HT-29 (cell line): ENCODE measurements at regions not wholly inside any gene's neighbourhood (a gene's known extent, or its start where the extent isn't known, plus 50 kb on each side); places are given as distances from the start of the nearest gene placed in this dataset.
"Not testable (repeated sequence)": the region's sequence is repeated elsewhere in the genome, so short reads cannot be mapped to it uniquely, and the experiment has no call there.

Experiments
- DNase-seq: peaks from one replicate; pipeline ENCODE4 v3.0.0-alpha.2; 2015; ENCODE audit warnings: low spot score

DNA sequence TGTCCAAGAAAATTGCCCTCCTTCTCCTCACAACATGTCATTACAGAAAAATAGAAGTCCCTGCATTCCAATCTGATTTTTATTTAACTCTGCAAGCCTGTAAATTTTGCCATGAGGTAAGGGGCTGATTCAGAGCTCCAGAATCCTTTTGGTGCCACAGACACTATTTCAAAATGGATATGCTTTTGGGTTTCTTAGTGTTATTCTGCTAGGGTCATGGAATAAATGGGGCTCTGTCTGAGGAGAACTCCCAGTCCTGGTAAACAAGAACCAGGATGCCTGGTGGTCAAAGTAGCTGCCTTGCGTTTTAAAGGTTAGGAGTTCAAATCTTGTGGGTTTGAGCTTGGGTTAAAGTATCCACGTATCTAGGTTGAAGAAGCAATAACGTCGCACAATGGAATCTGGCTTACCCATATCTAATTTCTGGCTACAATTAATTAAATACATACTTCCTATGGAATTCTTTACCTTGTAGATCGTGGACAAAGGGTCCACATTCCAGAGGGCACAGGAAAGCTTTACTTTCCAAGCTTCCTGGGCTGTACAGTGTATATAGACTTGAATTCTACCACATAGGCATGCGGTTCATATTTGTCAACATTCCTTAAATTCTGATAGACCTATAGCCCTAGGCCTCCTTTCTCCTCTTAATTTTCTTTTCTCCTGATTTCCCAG, 98.0 kb upstream of the CDC42BPA start:
- DNase-seq: no peak

DNA sequence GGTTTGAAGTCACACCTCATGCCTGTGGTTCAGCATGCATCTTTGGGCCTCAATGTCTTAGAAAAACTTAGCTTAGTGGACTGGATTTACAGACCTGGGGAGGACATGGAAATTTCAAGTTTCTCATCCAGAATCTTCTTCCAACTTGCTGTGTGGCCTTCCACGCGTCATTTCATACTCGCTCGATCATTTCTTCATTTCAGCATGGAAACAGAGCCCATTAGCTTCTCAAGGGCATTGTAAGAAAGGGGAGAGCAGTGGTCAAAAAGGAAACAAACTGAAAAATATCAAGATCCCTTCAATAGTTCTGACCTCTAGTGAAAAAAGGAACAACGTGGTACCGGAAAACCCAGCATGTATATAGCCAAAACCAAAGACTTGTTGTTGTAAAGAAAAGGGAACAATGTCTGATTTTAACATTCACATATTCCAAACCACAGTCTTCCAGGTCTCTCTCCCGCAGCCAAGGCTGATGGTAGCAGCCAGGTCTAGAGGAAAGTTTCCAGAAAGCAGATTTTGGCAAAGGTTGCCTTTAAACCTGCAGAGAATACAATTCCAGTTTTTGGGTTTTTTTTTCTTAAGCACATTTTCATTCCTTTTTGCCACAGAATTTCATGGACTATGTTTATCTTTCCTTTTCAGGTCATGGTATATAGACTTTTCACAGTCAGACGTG, 97.0 kb upstream of the CDC42BPA start:
- DNase-seq: no peak

DNA sequence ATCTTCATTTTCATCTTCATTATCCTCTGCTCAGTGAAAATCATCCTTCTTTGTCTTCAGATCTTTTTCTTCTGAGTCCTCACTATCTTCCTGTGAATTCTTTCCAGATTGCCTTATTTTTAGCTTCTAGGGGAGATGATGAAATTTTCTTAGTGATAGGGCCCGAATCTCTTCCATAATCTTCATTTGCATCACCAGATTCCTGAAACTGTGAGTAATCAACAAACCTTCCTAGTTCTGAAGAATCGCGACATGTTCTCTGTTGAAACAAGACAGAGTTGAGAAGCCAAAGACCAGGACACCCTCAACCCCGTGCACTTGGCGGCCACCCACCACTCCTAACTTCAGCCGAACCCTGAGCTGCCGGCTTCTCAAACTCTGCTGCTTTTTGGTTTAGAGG, 92.8 kb upstream of the CDC42BPA start:
- DNase-seq: no peak

DNA sequence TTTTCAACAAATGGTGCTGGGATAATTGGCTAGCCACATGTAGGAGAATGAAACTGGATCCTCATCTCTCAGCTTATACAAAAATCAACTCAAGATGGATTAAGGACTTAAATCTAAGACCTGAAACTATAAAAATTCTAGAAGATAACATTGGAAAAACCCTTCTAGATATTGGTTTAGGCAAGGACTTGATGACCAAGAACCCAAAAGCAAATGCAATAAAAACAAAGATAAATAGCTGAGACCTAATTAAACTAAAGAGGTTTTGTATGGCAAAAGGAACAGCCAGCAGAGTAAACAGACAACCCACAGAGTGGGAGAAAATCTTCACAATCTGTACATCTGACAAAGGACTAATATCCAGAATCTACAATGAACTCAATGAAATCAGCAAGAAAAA, 88.0 kb upstream of the CDC42BPA start:
- not testable (repeated sequence) for DNase-seq

DNA sequence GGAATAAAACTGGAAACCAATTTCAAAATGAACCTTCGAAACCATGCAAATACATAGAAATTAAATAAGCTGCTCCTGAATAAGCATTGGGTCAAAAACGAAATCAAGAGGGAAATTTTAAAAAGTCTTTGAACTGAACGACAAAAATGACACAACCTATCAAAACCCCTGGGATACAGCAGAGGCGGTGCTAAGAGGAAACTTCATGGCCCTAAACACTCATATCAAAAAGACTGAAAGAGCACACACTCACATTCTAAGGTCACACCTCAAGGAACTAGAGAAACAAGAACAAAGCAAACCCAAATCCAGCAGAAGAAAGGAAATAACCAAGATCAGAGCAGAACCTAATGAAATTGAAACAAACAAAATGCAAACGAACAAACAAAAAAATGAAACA, 85.2 kb upstream of the CDC42BPA start:
- DNase-seq: no peak

DNA sequence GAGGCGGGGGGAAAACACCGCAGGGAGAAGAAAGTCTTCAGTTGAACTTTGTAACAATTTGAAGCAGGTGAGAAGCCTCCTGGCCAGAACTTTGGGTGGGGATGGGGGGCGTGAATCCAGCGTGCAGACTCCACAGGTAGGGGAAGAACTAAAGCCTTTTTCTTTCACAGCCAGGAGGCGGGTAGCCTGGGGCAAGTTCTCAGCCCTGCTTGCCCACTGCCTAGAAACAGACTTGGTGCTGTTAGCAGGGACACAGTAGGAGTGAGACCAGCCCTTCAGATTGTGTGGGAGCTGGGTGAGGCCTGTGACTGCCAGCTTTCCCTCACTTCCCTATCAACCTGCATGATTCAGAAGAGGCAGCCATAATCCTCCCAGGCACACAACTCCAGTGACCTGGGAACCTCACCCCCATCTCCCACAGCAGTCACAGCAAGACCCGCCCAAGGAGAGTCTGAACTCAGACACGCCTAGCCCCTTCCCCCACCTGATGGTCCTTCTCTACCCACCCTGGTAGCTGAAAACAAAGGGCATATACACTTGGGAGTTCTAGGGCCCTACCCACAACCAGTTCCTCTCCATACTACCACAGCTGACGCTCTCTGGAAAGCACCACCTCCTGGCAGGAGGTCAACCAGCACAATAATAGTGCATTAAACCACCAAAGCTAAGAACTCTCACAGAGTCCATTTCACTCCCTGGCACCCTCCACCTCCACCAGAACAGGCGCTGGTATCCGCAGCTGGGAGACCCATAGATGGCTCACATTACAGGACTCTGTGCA, 83.5 kb upstream of the CDC42BPA start:
- peak; percentile 77 for DNase-seq

DNA sequence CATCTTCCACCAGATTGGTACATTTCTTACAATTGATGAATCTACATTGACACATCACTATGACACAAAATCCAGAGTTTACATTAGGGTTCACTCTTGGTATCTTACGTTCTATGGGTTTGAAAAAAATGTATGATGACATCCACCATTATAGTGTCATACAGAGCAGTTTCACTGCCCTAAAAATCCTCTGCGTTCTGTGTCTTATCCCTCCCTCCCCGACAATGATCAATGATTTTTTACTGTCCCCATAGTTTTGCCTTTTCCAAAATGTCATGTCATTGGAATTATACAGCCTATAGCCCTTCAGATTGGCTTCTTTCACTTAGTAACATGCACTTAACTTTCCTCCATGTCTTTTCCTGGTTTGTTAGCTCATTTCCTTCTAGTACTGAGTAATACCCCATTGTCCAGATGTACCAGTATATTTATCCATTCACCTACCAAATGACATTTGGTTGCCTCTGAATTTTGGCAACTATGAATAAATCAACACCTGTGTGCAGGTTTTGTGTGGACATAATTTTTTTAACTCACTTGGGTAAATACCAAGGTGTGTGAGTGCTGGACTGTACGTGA, 80.9 kb upstream of the CDC42BPA start:
- no peak for DNase-seq

DNA sequence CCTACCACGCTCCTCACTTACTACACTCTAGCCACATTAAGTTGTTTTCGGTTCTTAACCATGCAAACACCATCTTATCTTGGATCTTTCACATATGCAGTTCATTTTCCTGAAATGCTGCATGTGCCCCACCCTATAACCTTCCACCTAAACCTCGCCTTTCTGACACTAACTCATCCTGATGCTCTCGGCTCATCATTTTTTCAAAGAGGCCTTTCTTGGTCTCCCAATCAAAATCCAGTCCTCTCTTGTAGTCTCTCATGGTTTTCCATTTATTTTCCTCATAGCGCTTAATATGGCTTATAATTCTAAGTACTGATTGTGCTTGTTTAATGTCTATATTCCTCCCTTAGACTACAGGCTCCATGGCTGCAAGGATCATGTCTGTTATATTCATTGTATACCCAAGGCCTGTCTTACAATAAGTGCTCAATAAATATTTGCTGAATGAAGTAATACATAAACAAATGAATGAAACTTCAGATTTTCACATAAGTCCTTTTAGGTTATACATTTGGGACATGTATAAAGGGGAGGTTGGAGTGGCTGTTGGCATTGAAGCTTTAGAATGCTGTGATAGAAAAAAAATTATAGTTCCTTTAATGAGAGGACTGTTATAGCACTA, 79.2 kb upstream of the CDC42BPA start:
- DNase-seq: no peak

DNA sequence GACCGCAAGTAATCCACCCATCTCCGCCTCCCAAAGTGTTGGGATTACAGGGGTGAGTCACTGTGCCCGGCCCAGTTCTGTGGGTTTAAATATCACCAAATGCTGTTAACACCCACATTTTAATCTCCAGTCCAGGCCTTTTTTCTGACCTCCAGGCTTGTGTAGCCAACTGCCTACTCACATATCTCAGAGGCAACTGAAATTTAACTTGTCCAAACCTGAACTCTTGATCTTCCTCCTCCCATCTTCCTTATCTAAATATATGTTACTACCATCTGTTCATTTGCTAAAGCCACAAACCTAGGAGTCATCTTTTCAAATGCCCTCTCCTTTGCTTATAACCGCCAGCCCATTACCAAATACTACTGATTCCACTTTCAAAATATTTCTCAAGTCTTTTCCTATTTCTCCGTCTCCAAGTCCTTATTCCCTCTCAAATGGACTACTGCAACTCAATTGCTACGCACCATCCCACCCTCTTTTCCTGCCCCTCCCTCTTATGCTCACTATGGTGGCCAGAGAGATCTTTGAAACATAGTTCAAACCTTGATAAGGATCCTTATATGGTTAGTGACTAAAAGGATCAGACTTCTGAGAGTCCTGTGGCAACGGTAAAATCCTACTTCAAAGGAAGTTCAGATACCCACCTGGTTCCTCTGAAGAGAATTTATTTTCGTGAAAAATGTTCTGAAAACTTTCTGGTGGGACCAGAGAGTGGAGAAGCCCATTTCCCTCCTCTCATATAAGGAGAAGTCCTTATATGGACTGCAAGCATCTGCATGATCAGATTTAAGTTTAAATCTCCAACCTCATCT, 78.5 kb upstream of the CDC42BPA start:
- peak; percentile 65 for DNase-seq

DNA sequence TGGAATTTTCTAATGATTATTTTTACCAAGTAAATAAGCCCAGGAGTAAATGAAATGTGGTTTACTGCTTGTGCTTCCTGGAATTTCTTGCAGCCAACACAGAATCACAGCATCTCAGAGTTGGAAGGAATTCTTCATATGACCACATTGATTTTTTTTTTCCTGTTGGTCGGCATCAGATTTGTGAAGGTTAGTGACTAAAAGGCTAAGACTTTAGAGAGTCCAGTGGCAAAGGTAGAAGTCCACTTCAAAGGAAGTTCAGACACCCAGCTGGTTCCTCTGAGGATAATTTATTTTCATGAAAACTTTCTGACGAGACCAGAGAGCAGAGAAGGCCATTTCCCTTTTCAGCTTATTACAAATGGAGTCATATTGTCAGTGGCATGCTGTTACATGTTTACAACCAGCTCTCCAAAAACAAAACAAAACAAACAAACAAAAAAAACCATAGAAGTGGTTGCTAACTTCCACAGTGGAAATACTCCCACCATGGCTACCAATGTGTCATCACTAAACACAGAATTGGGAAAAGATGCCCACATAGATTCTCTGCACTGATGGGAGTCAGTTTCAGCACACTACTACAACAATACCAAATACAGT, 77.2 kb upstream of the CDC42BPA start:
- peak; percentile 58 for DNase-seq

DNA sequence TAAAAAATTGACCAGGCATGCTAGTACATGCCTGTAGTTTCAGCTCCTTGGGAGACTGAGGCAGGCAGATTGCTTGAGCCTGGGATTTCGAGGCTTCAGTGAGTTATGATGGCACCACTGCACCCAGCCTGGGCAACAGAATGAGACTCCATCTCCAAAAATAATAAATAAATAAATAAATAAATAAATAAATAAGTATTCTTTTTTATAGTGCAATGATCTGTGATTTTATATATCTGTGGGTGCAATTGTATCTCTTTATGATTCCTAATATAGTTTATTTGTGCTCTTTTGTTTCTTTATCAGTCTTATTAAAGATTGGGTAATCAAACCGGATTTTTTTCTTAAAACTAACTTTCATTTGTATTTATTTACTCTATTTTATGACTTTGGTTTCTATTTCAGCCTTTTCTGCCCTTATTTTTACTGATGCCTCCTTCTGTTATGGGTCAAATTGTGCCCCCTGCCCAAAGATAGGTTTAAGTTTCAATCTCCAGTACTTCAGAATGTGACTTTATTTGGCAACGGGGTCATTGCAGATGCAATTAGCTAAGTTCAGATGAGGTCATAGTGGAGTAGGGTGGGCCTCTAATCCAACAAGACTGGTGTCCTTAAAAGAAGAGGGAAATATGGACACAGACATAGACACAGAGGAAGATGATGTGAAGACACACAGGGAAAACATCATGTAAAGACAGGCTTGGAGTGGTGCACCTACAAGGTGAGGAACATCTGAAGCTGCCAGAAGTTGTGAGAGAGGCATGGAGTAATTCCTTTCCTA, 74.9 kb upstream of the CDC42BPA start:
- no peak for DNase-seq

DNA sequence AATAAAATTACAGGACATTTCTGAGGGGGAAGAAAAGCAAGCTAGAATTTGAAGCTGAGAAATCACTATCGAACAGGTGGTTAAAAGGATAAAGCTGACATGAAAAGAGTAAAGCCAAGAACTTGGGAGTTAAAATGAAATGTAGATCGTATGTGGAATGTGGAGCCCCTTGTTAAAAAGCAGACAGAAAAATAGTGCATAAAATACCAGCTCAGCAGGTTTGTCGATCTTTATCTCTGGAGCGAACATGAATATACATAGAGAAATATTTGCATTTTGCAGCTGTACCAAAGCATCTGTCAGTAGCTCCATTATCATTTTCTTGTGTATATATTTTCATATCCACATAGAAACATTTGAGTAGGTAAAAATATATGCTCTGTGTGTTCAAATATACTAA, 73.6 kb upstream of the CDC42BPA start:
- DNase-seq: peak; percentile 51

DNA sequence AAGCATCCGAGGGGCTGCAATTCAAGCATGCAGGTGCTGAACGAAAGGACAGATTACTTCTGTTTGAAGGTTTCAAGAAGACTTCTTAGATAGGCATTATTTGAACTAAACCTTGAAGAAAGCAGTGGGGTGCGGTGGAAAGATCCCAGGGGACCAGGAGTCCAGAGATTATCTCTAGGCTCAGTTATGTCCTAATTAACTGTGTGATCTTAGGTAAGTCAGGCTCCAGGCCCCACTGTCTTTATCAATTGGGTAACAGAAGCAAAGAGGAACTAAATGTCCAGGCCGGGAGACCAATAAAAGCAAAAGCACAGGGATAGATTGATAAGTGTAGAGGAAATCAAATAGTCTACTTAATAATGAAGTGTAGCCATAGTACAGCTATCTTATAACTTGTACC, 72.9 kb upstream of the CDC42BPA start:
- no peak for DNase-seq

DNA sequence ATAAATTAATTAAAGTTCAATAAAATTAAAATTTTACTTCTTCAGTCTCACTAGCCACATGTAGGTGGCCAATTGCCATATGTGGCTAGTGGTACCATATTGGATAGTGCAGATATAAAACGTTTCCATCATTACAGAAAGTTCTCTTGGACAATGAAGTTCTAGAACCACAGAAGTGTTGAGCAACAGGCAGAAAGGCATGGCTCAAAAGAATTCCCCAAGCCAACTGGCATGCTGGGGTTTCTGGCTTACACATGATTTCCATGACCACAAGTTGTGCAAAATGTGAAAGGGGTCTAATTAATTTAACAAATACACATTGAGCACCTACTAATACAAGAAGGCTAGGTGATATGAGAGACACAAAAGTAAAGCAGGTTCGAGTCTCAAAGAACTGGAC, 72.2 kb upstream of the CDC42BPA start:
- no peak for DNase-seq

DNA sequence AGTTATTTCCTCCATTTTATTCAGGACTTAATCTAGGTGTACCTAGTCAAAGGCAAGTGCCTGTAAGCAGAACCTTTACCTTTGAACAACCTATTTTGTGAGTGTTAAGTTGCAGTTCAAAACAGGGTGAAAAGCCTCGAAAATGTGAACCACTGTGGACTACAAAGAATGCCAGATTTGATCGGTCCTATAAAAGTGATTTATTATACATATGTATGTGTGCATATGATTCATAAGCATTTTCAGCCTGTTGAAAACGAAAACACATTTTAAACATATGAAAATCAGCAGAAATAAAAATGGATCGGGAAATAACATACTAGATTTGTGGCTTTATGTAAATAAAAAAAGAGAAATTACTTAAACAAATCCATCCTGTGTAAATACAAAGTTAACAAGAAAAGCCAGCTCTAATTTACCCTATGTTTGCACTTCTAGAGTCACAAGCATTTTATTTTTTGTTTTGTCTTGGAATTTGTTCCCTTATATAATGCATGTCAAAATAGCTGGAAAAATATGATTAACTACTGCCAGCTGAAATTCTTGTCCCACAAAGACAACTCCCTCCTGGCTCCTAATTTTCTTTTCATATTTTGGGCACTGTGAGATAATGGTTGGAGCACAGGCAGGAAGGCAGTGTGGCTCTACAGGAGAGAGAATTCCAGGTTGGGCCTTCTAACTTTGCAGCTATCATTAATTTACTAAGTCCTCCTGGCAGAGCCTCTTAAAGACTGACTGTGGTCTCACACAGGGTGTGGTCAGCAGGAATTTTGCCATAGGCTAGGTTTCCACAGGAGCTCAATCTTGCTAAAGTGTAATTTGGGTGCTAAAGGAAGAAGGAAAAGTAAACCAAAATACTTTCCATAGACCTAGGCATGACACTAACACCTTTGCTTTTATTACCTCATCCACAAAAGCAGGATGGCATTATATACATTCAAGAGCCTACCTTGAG, 70.2 kb upstream of the CDC42BPA start:
- peak; percentile 31 for DNase-seq

DNA sequence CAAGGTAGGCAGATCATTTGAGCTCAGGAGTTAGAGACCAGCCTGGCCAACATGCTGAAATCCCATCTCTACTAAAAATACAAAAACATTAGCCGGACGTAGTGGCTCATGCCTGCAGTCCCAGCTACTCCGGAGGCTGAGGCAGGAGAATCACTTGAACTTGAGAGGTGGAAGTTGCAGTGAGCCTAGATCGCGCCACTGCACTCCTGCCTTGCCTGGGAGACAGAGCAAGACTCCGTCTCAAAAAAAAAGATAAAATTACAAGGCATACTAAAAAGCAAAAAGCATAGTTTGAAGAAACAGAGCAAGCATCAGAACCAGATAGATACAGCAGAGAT, 61.2 kb upstream of the CDC42BPA start:
- no peak for DNase-seq

DNA sequence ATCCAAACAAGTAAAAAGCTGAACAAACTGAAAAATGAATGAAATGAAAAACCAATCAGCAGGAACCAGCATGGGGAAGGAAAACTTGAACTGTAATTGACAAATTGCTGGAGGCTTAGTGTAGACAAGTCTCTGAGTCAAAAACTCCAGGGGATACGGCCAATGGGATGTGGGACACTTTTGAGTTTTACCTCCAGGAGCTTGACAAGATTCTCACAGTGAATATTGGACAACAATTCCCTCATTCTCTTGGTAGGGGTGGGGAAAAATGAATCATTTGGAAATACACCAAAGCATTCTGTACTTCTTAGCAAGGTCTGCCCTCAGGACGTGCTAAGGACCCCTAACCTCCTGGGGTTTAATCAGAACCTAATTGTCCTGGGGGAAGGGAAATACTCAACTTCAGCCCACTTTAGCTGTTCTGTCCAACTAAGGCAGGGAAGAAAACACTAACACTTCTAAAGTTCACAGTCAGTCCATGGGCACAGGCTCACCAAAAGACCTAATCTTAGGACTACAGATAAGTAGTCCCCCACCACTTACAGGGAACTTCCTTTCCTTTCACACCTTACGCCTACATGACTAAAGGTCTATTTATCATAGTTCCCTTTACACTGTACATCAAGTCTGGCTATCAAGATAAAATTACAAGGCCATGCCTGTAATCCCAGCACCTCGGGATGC, 60.7 kb upstream of the CDC42BPA start:
- no peak for DNase-seq

DNA sequence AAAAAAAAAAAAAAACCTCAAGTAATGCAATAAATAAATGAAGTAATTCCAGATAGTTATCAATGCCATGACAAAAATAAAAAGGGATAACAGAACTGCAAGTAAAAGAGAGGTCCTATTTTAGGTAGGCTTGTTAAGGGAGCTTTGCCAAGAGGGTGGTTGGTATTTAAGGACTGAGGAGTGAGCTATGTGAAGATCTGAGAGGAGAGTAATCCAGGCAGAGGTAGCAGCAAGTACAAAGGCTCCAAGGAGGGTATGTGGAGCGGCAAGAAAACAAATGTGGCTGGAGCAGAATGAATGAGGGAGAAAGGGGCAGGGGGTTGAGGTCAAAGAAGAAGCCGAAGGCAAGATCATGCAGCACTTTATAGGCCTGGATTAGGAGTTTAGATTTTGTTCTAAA, 59.9 kb upstream of the CDC42BPA start:
- DNase-seq: no peak
